ENCODE measurements at regions not wholly inside any gene's neighbourhood (a gene's known extent, or its start where the extent isn't known, plus 50 kb on each side); places are given as distances from the start of the nearest gene placed in this dataset.
"Not testable (repeated sequence)": the region's sequence is repeated elsewhere in the genome, so short reads cannot be mapped to it uniquely, and the experiment has no call there.

DNA sequence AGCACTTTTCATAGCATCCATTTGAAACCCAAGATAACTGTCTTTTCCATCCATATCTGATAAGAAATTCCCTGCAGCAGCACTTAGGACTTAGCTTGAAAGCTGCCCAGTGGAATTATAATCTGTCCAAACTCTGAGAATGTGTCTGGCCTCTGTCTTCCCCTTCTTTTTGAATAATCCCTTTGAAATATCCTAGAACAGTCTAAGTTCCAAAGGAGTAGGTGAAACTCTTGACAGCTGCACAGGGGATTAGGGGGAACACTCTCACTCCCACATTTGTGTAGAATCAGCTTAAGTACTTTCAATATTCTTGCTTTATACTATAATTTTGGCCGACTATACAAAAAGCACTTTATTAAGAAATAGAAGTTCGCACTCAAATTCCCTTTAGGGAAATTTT lies 157.7 kb downstream of the PAPSS1 start:
- DNase-seq = no peak
- in situ Hi-C loops (cut with HindIII; ENCODE audit: low pct_ligation_motif_present, low pct_unique_long_range_greater_than_20kb, low sequenced_read_pairs) = no loop called here

DNA sequence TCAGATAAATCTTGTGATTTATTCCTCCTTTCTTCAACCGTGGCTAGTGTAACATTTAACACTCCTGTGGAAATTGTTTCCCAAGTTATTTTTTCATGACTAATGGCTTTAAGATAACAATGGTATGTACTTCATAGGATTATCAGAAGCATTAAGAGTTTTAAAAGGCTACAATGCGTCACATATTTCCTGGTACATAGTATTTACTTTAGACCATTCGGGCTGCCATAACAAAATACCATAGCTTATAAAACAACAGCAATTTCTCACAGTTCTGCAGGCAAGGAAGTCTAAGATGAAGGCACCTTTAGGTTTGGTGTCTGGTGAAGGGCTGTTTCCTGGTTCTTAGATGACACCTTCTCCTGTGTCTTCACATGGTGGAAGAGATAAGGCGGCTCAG lies 158.6 kb downstream of the PAPSS1 start:
- in situ Hi-C loops (cut with HindIII; ENCODE audit: low pct_ligation_motif_present, low pct_unique_long_range_greater_than_20kb, low sequenced_read_pairs) = no loop called here
- DNase-seq = no peak

DNA sequence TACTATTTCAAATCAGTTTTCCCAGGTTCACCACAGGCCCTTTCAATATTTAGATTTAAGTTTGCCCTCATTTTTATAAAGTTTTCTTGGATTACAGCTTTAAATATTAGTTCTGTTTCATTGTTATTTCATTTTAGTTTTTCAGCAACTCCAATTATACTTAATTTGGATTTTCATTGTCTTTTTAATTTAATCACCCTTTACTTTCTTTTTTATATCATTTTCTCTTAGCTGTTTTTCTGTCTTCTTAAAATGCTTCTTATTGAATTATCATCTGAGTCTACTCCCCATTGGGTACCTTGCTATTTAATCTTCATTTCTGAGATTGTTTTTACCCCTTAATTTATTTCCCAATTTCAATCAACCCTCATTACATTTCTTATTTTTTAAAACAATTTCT lies 160.4 kb downstream of the PAPSS1 start:
- in situ Hi-C loops (cut with HindIII; ENCODE audit: low pct_ligation_motif_present, low pct_unique_long_range_greater_than_20kb, low sequenced_read_pairs) = no loop called here
- no peak for DNase-seq

DNA sequence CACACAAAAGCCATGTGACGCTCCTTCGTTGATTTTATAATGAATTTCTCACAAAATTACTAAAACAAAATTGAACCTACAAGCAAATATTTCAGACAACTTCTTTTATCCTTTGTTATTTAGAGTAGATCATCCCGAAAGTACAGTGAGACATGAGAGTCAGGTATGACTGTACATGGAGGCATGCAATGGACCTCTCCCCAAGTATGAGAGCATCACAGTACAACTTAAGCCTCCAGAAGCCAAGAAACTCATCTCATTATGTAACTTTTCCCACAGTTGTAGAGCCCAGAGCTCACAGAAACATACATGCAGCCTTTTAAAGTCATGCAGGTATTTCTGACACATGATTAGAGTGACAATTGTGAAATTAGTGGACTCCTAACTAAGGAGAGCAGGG lies 167.7 kb downstream of the PAPSS1 start:
- in situ Hi-C loops (cut with HindIII; ENCODE audit: low pct_ligation_motif_present, low pct_unique_long_range_greater_than_20kb, low sequenced_read_pairs) = no loop called here
- no peak for DNase-seq

DNA sequence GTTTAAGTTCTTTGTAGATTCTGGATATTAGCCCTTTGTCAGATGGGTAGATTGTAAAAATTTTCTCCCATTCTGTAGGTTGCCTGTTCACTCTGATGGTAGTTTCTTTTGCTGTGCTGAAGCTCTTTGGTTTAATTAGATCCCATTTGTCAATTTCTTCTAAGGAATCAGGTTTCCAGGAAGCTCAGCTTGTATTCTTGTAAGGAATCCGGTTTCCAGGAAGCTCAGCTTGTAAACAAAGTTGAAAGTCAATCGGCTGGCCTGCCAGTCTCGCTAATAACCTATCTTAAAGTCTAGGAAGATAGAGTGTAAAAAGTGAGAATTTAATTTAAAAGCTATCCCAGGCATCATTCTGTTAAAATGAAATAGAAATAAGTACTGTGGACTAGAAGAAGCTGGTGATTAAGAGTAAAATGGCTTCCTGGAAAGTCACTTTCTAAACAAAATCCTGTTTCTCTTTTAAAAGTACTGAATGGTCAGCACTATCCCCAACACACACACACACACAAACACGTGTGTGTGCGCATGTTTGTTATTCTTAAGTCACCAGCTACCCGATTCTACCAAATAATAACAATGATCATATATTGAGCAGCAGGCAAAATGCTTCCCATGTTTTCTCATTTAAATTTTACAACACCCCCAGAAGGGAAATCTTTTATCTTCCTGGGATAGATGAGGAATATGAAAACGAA lies 171.7 kb downstream of the PAPSS1 start:
- DNase-seq = no peak
- in situ Hi-C loops (cut with HindIII; ENCODE audit: low pct_ligation_motif_present, low pct_unique_long_range_greater_than_20kb, low sequenced_read_pairs) = no loop called here

DNA sequence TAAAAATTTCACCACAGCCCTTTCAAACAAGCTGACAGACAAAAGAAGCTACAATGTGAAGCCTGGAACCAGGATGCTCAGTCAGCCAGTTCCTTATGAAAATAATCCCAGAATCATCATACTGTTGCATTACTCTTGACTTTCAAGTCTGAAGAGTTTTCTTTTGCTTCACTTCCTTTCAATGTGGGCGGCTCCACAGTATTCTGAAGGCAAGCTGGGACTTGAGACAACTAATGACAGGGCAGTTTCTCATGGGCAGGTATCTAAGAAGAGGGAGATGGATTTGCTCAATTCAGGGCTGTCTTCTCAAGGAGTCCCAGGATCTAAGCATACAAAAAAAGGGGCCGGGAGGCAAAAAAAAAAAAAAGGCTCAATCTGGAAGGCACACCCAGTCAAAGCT lies 173.4 kb downstream of the PAPSS1 start:
- in situ Hi-C loops (cut with HindIII; ENCODE audit: low pct_ligation_motif_present, low pct_unique_long_range_greater_than_20kb, low sequenced_read_pairs) = no loop called here

DNA sequence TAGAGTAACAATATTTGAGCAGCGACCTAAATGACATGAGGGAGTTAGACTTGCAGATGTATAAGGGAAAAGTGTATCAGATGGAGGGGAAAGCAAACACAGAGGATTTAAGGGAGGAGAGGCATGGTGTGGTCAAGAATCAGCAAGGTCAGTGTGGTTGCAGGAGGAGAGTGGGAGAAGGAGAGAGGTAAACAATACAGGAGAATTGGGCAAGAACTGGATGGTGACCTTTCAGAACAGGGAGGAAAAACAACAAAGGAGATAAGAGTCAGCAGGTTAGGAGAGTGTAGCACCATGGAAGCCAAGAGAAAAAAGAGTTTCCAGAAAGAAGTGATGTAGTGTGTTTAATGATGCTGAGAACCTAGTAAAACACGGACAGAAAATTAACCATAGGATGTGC lies 178.5 kb downstream of the PAPSS1 start:
- in situ Hi-C loops (cut with HindIII; ENCODE audit: low pct_ligation_motif_present, low pct_unique_long_range_greater_than_20kb, low sequenced_read_pairs) = no loop called here
- DNase-seq = no peak

More for the DNA sequence above, 173.4 kb downstream of the PAPSS1 start:
- no peak for DNase-seq

DNA sequence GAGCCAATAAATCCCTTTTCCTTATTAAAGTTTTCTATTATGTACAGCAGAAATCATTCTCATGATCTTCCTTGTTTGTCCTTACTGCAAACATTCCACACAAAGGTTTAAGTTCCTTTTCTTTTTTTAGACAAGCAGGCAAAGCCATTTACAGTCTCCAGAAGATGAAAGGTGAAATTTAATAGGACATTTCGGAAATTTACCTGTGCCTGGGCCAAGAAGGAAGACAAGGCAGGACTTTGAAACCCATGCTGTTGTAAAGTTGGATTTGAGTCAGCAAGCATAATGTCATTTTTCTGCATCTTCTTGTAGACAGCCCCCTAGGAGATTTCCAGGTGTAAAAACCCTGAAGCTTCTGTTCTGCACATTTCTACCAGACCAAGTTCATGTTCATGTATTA lies 188.1 kb downstream of the PAPSS1 start:
- no peak for DNase-seq
- in situ Hi-C loops (cut with HindIII; ENCODE audit: low pct_ligation_motif_present, low pct_unique_long_range_greater_than_20kb, low sequenced_read_pairs) = no loop called here

DNA sequence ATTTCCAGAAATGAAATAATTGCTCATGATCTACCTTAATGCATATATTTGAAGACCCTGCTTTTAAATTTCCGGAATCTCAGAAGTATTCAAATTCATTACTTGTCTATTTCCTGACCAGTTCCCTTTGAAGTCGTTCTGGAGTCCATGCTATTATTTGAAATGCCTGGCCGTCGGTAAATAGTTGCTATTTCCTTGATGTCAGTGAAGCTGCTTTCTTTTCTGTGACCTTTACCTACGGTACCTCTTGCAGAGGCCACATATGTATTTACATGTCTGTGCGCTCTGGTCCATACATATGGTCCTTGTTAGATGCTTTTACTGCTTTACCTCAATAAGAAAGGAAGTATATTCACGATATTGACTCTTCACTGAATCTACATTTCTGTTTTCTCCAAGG lies 199.7 kb downstream of the PAPSS1 start:
- in situ Hi-C loops (cut with HindIII; ENCODE audit: low pct_ligation_motif_present, low pct_unique_long_range_greater_than_20kb, low sequenced_read_pairs) = no loop called here
- no peak for DNase-seq

DNA sequence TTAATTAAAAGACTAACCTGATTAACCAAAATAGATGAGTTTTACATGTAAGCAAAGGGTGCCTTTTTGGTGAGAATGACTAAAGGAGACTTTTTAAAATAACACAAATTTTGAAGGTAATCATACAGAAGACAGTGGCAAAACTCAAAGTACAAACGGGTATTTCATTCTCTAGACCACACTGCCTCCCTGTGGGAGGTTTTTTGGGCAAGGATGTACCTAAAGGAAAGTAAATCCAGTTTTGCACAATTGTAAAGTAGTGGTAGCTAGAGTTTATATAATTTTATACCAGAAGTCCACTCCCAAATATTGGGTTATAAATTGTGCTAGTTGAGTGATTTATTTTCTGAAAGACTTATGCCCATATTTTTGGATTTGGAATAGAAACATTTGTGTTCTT lies 201.0 kb downstream of the PAPSS1 start:
- DNase-seq = peak; percentile 20

DNA sequence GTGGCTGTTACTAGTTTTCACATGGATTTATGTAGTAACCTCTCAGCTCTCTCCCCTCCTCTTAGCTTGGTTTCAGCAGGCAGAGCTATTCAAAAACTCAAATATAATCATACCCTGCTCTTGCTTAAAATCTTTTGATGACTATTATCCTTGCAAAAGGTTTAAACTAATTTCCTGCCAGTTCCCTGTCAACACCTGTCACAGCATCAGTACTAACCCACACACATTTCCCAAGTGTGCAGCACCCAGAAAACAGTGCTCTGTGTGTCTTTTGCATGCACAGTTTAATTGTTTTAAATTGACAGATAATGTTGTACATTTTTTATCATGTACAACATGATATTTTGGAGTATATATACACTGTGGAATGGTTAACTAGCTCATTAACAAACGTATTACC lies 202.0 kb downstream of the PAPSS1 start:
- no peak for DNase-seq
- in situ Hi-C loops (cut with HindIII; ENCODE audit: low pct_ligation_motif_present, low pct_unique_long_range_greater_than_20kb, low sequenced_read_pairs) = no loop called here

More for the DNA sequence above, 201.0 kb downstream of the PAPSS1 start:
- in situ Hi-C loops (cut with HindIII; ENCODE audit: low pct_ligation_motif_present, low pct_unique_long_range_greater_than_20kb, low sequenced_read_pairs) = no loop called here

DNA sequence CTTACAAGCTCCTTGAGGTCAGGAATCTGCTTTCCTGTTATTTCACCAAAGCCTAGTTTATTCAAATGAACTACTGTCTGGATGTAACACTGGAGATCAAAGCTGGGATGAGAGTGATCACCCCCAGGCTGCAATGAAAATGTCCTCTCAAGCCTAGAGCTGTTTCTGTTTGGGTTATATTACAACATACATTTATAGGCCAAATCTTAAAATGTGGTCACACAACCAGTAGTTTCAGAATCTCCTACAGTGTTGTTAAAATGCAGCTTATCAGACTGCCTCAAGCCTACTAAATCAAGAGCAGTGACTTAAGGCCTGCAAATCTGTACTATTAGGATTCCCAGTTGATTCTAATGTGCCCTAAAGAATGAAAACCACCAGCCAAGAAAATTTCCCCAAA lies 207.5 kb downstream of the PAPSS1 start:
- no peak for DNase-seq

DNA sequence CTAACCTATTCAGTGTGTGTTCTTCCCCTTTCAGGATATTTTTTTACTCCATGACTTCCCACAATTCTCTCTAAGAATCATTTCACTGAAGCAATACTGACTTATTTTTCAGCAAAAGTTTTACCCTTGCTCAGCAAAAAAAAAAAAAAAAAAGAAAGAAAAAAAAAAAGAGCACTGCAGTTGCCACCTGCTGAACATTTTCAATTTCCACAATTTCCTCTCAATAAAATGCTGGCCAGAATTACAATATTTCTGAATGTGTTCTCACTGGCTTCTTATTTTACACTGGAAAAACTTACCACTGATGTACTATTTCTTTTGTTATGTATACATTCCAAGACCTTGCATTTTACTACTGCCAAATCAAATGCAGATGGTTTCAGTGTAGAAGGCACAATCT lies 210.4 kb downstream of the PAPSS1 start:
- in situ Hi-C loops (cut with HindIII; ENCODE audit: low pct_ligation_motif_present, low pct_unique_long_range_greater_than_20kb, low sequenced_read_pairs) = no loop called here
- DNase-seq = no peak

More for the DNA sequence above, 207.5 kb downstream of the PAPSS1 start:
- in situ Hi-C loops (cut with HindIII; ENCODE audit: low pct_ligation_motif_present, low pct_unique_long_range_greater_than_20kb, low sequenced_read_pairs) = no loop called here

DNA sequence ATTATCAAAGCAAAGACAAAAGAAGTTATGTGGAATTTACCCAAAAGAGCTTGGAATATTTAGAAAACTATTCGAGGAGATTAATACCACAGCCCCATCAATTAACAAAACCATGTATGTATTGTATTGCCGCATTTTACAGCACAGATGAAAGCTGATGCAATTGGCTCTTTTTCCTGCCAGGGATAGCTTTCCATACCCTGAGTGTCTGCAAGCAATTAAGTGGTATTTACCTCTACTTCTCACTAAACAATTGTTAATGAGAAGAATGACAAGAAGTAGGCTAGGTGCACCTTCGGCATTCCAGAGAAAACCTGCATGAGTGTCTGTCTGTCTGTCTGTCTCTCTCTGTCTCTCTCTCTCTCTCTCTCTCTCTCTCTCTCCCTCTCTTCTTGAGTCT lies 219.5 kb downstream of the PAPSS1 start:
- no peak for DNase-seq
- in situ Hi-C loops (cut with HindIII; ENCODE audit: low pct_ligation_motif_present, low pct_unique_long_range_greater_than_20kb, low sequenced_read_pairs) = no loop called here

DNA sequence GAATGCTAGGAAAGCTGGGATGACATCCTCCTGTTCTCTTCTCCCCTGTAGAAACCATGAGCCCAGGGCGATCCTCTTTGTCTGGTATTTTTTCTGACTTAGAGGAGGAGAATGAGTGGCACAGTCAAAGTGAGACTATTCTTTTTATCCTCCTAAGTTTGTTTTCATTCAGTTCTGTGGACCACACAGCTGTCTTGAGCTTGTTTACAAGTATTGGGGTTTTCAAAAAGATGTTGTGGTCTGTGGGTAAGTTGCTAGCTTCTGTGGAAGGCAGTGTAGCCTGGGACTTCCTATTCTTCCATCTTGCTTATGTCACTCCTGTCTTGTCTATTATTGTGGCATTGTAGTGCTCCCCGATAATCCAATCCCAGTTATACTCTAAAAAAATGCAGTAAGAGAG lies 223.0 kb downstream of the PAPSS1 start:
- in situ Hi-C loops (cut with HindIII; ENCODE audit: low pct_ligation_motif_present, low pct_unique_long_range_greater_than_20kb, low sequenced_read_pairs) = no loop called here
- no peak for DNase-seq

DNA sequence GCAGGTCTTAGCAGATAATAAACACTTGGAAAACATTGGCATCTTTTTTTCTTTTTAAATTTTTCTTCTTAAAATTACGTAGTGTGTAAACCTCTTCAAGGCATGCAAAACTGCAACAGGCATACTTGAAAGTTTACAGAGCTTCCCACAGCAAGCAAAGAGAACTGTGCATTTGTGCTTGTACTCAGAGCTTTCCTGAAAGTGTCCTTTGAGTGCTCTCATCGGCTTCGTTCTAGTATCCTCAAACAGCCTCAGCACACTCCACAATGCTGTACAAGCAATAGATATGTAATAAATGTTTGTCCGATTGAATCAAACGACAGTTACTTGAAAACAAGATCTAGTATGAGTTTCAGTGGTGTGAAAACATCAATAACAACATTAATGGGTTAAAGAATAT lies 227.5 kb downstream of the PAPSS1 start:
- DNase-seq = no peak
- in situ Hi-C loops (cut with HindIII; ENCODE audit: low pct_ligation_motif_present, low pct_unique_long_range_greater_than_20kb, low sequenced_read_pairs) = no loop called here

DNA sequence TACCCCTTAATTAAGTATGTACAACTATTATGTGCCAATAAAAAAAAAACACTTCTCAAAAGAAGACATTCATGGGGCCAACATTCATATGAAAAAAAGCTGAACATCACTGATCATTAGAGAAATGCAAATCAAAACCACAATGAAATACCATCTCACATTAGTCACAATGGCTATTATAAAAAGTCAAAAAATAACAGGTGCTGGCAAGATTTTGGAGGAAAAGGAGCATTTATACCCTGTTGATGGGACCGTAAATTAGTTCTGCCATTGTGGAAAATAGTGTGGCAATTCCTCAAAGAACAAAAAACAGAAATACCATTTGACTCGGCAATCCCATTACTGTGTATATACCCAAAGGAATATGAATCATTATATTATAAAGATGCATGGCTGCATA lies 229.9 kb downstream of the PAPSS1 start:
- in situ Hi-C loops (cut with HindIII; ENCODE audit: low pct_ligation_motif_present, low pct_unique_long_range_greater_than_20kb, low sequenced_read_pairs) = no loop called here
- DNase-seq = no peak

DNA sequence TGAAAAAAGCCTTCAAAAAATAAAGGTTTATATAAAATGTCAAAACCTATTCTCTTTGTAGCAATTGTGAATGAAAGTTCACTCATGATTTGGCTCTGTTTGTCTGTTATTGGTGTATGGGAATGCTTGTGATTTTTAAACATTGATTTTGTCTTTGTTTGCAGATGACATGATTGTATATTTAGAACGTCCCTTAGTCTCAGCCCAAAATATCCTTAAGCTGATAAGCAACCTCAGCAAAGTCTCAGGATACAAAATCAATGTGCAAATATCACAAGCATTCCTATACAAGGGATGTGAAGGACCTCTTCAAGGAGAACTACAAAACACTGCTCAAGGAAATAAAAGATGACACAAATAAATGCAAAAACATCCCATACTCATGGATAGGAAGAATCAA lies 236.4 kb downstream of the PAPSS1 start:
- in situ Hi-C loops (cut with HindIII; ENCODE audit: low pct_ligation_motif_present, low pct_unique_long_range_greater_than_20kb, low sequenced_read_pairs); DNase-seq: not testable (repeated sequence)

DNA sequence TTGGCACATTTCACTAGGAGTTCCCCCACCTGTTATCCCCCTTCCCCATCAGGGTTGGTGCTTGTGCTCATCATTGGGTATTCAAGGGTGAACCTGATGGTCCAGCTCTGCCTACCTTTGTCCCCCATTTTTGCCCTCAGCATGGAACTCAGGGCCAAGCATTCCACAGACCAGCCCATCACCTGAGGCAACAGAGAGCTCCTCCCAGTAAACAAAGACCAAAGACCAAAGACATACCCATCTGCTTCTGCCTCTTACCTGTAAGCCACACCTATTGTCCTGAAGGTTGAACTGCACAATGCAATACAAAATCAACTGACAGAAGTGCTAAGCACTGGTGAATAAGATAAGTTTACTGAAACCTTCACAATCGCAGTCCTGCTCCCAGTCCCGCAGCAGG lies 237.5 kb downstream of the PAPSS1 start:
- in situ Hi-C loops (cut with HindIII; ENCODE audit: low pct_ligation_motif_present, low pct_unique_long_range_greater_than_20kb, low sequenced_read_pairs) = no loop called here
- DNase-seq = no peak

DNA sequence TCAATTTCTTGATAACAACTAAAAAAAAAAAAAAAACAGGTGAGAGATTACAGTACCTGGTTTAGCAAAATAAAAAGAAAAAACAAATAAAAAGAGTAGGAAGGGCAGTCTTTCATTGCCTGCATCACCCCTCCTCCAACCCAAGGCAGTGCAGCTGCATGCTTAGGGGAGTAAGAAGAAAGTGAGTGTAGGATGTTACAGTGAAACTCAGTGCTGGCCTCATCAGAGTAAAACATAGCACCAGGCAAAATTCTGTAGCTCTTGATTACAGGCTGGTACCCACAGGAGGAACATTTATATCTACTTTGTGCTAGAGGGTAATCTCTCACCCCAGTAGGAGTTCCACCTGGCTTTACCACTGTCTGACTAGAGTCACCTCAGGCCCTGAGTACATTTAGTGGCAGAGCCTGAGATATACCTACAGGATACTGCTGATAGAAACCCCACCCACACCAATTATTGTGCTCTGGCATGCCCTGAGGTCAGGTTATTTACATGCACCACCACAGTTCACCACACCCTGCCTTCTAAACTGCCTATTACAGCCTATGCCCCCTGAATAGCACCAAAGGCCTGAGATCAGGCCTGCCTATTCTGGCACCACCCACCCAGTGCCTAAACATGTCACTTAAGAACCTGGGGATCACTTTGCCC lies 241.6 kb downstream of the PAPSS1 start:
- no peak for DNase-seq
- in situ Hi-C loops (cut with HindIII; ENCODE audit: low pct_ligation_motif_present, low pct_unique_long_range_greater_than_20kb, low sequenced_read_pairs) = no loop called here

Measured in ACHN (cell line).